NCI-H2107 treated with DMSO at 0.1 percent for 48 hours (cell line): ENCODE measurements at regions not wholly inside any gene's neighbourhood (a gene's known extent, or its start where the extent isn't known, plus 50 kb on each side); places are given as distances from the start of the nearest gene placed in this dataset.

Source experiments
- DNase-seq: peaks from one replicate; lab custom pipeline; 2025; ENCODE audit not compliant: unreplicated experiment; lab: John Stamatoyannopoulos, UW

DNA sequence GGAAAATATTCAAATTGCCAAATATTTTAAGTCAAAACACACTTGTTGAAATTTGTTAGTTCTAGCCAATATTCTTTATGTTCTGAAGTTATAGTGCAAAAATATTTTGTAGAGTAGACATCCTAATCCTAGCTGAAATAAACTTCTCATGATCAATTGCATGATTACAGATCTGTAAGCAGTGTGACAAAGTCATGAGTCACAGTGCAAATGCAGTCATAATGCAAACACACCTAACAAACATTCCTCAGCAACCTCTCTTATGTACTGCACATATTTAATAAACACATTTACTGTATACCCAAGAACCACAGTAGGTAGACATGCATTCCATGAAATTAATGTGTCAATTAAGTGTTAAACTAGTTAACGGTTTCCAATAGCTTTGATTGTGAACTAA is 1857.4 kb downstream of the NCAM2 start:
- DNase-seq, result no peak

DNA sequence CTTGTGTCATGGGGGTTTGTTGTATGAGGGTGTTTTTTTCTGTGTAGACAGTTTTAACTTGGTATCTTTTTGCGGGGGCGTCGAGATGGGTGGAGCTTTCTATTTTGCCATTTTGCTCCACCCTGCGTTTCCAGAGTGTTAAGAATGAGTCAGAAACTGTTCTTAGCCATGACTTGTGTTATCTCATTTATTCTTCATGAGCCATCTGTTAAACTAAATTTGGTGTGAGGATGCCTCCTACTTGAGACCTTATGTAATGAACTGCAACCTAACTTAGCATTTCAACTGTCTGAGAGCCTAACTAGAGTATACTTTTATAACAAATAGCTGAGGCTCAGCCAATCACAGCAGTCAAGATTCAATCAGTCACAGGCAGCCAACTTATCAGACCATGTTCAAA is 1873.5 kb downstream of the NCAM2 start:
- no peak for DNase-seq

DNA sequence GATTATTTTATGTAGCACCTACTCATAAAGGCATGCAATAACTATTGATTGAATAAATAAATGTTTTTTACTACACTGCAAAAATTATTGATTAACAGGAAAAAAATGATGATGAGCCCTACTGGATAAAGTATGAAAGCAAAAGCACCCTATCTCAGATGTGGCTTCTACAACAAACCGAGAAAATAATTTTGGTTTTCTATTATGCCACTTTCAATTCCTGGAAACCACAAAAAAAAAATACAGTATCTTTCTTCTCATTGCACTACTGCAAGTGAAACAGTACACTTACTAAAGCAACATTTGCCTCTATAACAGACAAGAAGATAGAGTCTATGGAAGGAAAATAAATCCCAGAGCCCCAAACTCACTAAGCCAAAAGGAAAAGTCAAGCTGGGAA is 1882.4 kb downstream of the NCAM2 start:
- DNase-seq, result no peak

DNA sequence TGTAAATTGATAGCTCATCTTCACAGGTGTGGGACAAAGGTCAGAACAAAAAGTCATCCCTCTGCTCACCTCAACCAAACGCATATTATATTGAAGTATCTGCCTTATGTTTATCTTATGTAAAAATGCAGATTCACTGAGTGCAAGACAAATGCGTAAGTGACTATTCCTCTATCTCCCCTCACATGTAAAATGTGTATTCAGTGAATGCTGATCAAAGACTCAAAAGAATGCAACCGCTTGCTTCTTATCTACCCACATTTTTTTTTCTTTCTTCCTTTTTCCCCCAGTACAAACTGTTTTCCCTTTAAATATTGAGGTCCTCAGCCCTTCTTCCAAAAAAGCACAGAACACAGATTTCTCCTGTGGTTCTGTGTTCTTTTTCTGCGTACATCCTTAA is 1882.9 kb downstream of the NCAM2 start:
- DNase-seq, result no peak

DNA sequence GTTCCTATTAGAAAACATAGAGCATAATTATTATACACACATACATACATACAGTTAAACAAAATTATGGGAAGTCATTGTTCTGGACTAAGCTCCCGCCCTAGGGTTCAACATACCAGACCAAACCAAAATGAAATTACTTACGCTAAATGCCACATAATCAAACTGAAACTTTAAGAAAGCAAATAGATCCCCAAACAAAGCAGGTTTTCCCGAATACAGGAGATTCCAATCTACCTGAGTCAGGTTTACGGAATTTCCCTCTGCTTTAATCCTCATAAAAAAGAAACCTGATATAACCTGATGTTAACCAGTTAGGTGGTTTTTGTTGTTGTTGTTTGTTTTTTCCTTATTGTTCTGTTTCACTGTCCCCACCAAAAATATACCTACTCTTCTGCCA is 1886.9 kb downstream of the NCAM2 start:
- DNase-seq, result no peak

DNA sequence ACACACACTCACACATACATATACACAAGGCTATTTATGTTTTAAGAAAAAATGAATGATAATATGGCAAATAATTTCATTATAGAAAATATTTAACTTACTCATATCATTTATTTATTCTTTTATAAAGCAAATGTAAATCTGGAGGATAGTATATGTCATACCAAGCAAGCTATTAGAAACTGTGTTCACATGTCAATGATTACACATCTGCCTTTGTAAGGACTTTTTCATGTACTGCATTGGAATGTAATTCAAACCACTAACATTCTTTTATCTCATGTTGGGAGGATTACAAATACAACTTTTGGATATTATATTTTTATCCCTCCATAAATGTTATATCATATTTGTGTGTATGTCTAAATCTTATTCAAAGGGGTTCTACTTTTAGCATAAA is 1887.4 kb downstream of the NCAM2 start:
- no peak for DNase-seq

DNA sequence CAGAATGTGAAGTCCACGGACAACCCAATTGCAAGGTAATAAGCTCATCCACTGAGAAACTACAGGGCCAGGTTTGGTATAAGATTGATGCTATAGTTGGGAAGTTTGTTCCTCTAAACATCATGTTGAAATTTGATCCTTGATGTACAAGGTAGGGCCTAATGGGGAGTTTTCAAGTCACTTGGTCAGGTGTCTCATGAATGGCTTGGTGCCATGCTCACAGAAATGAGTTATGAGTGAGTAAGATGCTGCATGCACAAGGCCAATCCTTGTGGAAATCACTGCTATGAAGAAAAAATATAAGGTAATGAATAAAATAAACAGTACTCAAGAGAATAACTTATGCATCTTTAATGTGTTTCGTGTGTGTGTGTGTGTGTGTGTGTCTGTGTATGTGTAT is 1891.2 kb downstream of the NCAM2 start:
- DNase-seq, result no peak

DNA sequence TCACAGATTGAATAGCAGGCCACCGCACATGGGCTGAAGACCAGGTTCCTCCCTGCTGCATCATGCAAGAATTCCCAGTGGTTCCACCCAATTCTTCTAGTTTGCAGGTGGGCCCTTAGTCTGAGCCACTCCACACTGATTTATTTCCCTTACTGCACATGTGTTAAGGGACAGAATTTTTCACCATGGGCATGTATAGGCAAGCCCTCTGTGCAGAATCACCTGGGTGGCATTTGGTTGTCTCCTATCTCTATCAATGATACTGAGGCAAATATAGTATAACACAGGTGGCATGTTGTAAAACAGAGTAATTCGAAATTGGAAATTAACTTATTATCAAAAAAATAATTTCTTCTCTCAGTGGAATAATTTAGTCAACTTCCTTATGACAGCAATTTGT is 1892.4 kb downstream of the NCAM2 start:
- DNase-seq, result no peak

DNA sequence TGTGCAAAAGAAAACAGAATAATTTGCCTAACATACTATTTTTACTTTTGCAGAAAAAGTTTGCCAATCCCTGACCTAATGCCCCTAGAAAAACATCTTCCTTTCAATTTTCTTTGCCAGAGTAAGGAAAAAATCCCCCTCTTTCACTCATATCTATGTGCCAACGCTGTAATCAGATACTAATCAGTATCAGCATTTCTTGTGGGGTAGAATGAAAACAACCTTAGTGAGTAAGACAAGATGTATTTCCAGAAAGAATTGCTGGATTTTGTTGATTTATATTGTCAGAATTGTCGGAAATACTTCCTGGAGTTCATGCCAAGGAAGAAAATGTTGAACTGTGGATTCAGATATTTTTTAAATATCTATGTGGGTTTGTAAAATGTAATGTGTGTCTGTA is 1893.8 kb downstream of the NCAM2 start:
- no peak for DNase-seq

DNA sequence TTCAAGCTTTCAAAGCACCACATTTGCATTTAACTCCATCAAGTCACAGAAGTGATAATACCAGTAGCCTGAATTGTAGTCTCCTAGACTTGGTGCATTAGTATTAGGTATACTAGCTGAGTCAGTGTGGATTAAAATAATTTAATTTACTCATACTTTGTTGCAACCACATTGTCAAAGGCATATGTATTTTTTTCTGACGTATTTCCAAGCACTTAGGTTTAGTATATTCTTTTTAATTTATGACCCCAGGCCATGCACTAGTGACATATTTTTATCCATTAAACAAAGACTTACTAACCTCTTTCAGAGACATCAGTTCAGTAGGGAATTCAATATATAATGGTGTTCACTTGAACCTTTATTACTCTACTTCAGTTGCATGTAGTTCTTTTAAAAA is 1894.5 kb downstream of the NCAM2 start:
- no peak for DNase-seq

DNA sequence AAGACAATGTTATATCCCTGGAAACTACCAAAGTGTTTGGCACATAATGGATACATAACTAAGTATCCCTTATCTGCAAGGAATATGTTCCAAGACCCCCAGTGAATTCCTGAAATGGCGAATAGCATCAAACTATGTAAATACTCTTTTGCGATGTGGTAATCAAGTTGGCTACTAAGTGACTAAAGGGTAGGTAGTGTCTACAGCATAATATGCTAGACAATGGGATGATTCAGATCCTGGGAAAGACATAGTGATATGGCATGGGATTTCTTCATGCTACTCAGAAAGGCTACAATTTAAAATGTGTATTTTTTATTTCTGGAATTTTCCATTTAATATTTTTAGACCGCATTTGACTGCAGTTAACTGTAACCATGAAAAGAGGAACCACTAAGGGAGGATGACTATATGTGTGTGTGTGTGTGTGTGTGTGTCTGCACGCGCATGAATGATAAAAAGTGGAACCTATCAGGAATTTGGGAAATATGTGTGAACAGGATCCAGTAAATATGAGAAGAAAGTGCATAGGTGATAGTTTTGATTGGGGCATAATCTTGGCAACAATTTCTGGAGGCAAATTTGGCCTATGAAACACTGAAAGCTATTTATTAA is 1899.9 kb downstream of the NCAM2 start:
- no peak for DNase-seq

DNA sequence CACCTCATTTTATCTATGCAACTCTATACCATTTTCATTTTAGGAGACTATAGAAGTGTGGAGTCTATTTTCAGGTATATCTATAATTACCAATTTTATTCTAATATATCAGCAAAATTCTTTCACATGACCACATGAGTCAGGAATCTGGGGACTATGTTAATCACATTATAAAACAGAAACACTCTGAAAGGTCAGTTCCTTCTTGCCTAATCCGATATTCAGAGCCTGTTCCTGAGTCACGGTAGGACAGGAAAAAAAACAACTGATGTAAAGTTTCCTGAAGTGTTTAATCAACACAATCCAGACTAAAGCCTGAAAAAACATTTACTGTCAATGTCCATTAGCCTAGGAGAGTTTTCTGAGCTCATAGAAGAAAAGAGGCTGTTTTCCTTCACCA is 1902.3 kb downstream of the NCAM2 start:
- no peak for DNase-seq

DNA sequence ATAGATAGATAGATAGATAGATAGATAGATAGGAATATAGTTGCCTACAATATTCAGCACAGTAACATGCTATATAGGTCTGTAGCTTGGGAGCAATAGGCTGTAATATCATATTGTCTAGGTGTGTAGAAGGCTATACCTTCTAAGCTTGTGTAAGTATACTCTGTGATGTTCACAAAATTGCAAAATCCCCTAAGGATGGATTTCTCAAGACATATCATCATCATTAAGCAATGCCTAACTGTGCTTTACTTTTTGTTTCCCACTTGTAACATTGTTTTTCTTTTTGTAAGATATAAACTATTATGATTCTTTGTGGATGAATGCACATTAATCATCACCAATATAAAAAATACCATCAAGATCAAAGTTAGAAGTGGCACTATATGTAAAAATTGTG is 1905.6 kb downstream of the NCAM2 start:
- DNase-seq, result no peak

DNA sequence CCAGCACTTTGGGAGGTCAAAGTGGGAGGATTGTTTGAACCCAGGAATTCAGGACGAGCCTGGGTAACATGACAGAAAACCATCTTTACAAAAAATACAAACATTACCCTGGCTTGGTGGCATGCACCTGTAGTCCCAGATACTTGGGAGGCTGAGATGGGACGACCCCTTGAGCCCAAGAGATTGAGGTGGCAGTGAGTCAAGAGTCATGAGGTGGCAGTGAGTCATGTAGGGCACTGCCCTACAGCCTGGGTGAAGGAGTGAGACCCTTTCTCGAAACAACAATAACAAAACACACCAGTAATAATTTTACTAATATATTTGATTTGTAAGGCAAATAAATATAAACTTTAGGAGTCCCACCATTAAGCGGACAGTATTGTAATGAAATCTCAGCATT is 1906.2 kb downstream of the NCAM2 start:
- DNase-seq, result no peak

DNA sequence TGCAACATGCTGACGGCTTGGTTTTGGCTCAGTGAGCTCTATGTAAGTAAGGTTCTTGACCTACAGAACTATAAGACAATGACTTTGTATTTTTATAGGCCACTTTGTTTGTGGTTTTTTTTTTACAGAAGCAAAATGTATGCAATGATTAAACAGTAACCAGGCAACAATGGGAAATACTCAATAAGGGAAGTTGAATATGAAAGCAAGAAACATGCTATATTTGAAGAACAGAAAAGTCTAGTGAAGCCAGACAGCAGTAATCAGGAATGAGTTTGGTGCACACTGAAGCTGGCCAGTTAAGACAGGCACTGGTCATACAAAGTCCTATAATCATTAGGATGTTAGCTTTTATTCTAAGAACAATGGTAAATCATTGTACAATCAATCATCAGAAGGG is 1926.8 kb downstream of the NCAM2 start:
- DNase-seq, result no peak

DNA sequence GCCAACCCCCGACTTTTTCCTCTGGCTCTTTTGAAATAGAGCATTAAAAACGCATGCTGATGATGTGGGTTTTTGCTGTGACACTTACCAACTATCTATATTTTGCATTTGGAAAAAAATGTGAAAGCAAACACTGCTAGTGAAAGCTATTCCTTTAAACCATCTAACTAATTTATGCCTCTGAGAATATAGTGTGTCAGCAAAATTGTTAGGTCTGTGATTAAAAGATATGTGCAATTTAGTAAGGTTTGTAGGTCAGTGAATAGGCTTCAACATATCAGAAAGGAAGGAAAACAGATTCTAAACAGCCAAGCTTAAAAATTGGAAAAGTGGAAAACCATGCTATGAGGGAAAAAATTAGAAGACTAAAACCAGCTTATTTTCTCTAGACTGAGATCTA is 1929.3 kb downstream of the NCAM2 start:
- no peak for DNase-seq

DNA sequence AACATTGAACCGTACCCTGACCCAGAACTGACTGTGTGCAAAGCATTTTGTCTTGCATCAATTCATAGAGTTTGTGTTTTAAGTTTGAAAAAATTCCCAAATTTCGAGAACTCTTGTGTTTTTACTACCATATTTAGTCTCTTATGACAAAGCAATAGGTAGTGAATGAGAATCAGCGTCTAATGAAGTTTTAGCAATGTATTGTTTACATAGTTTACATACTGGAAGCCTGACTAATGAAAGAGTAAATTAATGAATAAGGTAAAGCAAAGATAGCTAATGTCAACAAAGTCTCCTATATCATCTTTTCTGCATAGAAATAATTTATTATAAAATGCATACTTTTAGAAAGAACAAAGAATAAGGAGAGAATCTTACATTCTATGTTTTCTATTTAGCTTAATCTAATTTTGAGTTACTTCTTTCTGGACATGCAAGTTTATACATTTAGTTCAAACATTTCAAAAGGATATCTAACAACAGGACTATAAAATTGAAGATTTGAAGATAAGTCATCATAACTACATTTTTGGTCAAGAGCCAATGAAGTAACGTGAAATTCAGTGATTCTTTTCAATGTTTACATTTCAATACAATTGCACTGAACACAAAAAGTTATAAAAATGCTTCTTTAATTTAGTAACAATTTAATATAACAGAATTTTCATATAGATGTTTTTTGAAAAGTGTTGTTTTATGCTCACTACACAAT is 1943.7 kb downstream of the NCAM2 start:
- no peak for DNase-seq

DNA sequence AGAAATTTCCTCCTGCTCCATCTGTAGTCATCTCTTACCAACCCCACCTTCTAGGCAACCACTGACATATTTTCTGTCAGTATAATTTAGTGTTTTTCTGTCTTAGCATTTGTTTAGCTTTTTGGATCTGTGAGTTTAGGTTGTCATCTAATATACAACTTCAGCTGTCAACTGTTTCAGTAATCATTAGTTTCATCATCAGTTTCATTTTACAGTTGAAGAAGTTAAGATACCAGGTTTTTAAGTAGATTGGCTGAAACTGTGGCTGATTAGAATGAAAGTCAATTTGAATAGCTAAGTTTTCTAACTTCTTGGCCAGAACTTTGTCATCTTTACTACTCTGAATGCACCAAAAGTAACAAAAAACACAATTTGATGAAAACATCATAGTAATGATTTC is 1957.3 kb downstream of the NCAM2 start:
- DNase-seq, result no peak

DNA sequence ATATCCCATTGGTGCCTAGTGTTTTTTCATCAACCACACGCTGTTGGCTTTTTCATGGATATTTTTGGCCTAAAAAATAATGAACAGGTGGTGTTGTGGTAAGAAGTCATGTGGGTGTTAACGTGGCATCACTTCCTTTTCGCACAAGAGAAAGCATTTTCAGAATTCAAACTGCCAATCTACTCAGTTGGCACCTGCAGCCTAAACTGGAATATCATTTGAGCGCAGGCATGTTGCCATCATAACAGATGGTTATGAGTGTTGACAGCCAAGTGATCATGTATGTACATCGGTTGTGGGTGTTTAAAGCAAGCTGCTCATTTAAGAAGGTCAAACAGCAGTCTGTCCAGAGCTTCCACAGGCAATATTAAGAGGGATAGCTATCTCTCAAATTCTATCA is 1963.0 kb downstream of the NCAM2 start:
- no peak for DNase-seq

DNA sequence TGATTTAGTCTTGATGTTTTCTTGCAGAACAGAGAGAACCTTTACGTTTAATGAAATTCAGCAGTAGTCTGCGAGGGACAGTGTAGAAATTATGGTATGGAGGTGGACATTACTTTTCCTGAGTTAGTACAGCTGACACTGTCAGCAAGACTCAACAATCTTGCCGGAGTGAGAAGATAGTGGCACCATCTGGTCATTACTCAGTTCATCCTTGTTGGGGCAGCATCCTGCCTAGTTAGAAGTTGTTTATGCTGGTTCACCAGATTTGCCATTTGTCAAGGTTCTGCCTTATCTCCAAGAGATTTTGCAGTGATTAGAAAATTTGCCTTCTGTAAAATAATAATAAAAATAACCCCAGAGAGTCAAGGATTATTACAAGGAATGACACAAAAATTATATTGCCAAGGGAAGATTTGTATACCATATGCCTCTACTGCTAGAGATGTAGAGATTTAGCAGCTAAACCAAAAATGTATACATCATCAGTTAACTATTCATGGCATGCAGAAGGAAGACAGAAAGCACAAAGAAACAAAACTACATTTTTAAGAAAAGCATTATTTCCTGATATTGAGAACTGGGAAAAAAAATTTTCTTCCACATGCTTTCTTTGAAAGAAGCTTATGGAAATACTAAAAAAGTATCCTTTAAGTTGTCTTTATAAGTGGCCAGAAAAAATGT is 1967.4 kb downstream of the NCAM2 start:
- DNase-seq, result no peak

DNA sequence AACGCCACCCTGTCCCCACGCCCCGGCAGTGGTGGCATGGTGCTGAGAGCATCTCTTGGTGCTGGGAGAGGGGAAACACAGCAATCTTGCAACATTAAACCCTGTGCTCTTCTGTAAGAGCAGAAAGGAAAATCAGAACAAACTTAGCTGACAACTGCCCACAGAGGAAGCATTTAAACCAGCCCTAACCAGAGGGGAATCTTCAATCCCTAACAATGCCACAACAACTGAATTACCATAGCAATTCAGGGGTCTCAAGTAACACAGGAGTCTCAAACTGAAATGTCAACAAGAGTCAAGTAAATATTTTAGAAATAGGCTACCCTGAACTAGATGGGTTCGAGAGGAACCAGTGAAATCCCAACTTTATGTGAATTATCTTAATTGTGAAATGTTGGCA is 1983.6 kb downstream of the NCAM2 start:
- DNase-seq, result no peak

DNA sequence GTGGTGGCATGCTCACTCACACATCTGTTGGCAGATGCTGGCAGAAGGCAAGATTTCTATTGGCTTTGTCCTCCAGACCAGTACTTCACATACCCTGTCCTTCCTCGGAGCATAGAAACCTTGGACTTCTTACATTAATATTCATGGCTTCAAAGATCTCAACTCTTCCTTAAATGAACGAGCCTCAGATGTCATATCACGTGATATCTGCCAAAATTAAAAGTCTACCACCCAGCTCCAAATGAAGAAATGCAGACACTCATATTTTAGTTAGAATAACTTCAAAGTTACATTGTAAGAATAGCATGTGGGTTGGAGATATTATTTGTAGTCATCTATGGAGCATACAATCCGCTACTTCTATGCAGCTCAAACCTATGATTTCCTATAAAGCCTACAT is 1994.9 kb downstream of the NCAM2 start:
- no peak for DNase-seq
